ENCODE measurements at regions not wholly inside any gene's neighbourhood (a gene's known extent, or its start where the extent isn't known, plus 50 kb on each side); places are given as distances from the start of the nearest gene placed in this dataset.
"Not testable (repeated sequence)": the region's sequence is repeated elsewhere in the genome, so short reads cannot be mapped to it uniquely, and the experiment has no call there.

GRCh38 chr12:25866586-25867378 lies 91.7 kb upstream of the RASSF8 start:
- no peak for DNase-seq

GRCh38 chr12:25868193-25868592 lies 90.3 kb upstream of the RASSF8 start:
- no peak for DNase-seq

- no peak for DNase-seq
These were observed 86.3 kb upstream of the RASSF8 start for GRCh38 chr12:25872137-25872536.

GRCh38 chr12:25875661-25876060 lies 82.8 kb upstream of the RASSF8 start:
- no peak for DNase-seq

GRCh38 chr12:25876383-25877045 lies 82.0 kb upstream of the RASSF8 start:
- no peak for DNase-seq

- DNase-seq = no peak
These were observed 81.0 kb upstream of the RASSF8 start for GRCh38 chr12:25877446-25877845.

- DNase-seq = no peak
These were observed 76.2 kb upstream of the RASSF8 start for GRCh38 chr12:25882266-25882665.

GRCh38 chr12:25883026-25883916 lies 75.2 kb upstream of the RASSF8 start:
- no peak for DNase-seq

GRCh38 chr12:25884024-25884919 lies 74.2 kb upstream of the RASSF8 start:
- DNase-seq = no peak

GRCh38 chr12:25884920-25885234 lies 73.6 kb upstream of the RASSF8 start:
- DNase-seq = no peak

GRCh38 chr12:25886396-25886795 lies 72.1 kb upstream of the RASSF8 start:
- no peak for DNase-seq

- no peak for DNase-seq
These were observed 71.1 kb upstream of the RASSF8 start for GRCh38 chr12:25887367-25887766.

GRCh38 chr12:25889185-25889584 lies 69.3 kb upstream of the RASSF8 start:
- DNase-seq = no peak

GRCh38 chr12:25891095-25891494 lies 67.4 kb upstream of the RASSF8 start:
- not testable (repeated sequence) for DNase-seq

- no peak for DNase-seq
These were observed 63.7 kb upstream of the RASSF8 start for GRCh38 chr12:25894759-25895158.

- no peak for DNase-seq
These were observed 61.5 kb upstream of the RASSF8 start for GRCh38 chr12:25896981-25897380.

GRCh38 chr12:25903603-25904245 lies 54.8 kb upstream of the RASSF8 start:
- DNase-seq = no peak

- DNase-seq = no peak
These were observed 54.0 kb upstream of the RASSF8 start for GRCh38 chr12:25904442-25904841.

- no peak for DNase-seq
These were observed 51.7 kb upstream of the RASSF8 start for GRCh38 chr12:25906651-25907340.
